ENCODE measurements at regions not wholly inside any gene's neighbourhood (a gene's known extent, or its start where the extent isn't known, plus 50 kb on each side); places are given as distances from the start of the nearest gene placed in this dataset.

DNA sequence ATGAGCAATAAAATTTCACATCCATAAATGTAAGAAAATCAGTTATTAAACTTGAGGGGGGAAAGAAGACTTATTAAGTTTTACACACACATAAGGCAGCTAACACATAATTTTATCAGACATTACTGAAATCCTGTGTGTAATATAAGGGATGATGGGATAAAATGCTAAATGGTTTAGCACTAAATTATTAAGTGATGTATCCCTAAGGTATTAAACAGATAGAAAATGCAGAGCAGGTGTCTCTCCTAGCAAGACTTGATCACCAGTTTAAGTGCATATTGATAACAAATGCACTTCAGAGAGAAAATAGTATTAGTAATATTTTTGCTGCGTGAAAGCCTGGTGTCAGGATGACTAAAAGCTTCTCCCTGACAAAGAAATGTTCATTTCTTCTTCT is 172.8 kb upstream of the ZFP64 start:
- POLR2A ChIA-PET, result no interaction called here
- no peak for DNase-seq (ENCODE audit: low read depth, low spot score)
- TF ChIP-seq, protein P1, sequence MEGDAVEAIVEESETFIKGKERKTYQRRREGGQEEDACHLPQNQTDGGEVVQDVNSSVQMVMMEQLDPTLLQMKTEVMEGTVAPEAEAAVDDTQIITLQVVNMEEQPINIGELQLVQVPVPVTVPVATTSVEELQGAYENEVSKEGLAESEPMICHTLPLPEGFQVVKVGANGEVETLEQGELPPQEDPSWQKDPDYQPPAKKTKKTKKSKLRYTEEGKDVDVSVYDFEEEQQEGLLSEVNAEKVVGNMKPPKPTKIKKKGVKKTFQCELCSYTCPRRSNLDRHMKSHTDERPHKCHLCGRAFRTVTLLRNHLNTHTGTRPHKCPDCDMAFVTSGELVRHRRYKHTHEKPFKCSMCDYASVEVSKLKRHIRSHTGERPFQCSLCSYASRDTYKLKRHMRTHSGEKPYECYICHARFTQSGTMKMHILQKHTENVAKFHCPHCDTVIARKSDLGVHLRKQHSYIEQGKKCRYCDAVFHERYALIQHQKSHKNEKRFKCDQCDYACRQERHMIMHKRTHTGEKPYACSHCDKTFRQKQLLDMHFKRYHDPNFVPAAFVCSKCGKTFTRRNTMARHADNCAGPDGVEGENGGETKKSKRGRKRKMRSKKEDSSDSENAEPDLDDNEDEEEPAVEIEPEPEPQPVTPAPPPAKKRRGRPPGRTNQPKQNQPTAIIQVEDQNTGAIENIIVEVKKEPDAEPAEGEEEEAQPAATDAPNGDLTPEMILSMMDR (IDR thresholded peaks at IDR 0.05; ENCODE audit: insufficient read depth, low read length, missing control alignments), result no peak
- CTCF ChIA-PET, result no interaction called here
- H3K4me3 ChIP-seq (ENCODE audit: low read depth, low read length), result no peak overlapping the region

DNA sequence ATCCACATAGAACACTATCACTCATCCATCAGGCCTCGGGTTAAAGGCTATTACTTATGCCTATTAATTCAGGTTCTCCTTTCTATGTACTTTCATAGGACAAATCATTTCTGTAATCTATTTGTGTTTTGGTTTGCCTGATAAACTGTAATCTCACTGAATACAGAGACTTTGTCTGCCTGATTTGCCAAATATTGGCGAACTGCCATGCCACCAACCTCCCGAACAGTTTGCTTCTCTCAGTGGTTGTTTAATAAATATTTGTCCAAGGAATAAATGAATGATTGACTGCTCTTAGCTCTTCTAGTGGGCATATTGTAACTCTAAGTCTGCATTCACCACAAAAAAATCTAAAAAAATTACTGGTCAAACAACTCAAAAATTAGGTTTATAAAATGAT is 170.1 kb upstream of the ZFP64 start:
- TF ChIP-seq, protein P1 (IDR thresholded peaks at IDR 0.05; ENCODE audit: insufficient read depth, low read length, missing control alignments), result no peak
- H3K4me3 ChIP-seq (ENCODE audit: low read depth, low read length), result no peak overlapping the region
- no peak for DNase-seq (ENCODE audit: low read depth, low spot score)
- ChIA-PET CTCF (no interaction called here), POLR2A (no interaction called here)

DNA sequence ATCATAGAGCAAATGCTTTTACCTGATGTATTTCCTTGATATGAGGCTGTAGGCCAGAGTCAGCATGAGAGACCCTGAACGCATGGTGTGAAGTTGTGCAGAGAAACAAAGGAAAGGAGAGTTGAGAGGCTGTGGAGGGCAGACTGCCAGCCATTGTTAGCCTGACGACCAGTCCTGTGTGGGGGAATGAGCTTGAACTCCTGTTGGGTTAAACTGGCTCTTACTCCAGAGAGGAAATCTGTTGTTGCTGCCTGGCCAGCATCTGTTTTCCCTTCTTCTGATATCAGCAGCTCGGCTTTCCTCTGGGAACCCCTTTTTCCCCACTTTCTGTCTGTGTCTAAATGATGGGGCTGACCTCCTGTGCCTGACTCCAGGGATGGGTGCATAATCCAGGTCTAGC is 158.2 kb upstream of the ZFP64 start:
- no peak for DNase-seq (ENCODE audit: low read depth, low spot score)
- CTCF ChIA-PET, result no interaction called here
- TF ChIP-seq, protein P1 (IDR thresholded peaks at IDR 0.05; ENCODE audit: insufficient read depth, low read length, missing control alignments), result no peak
- no peak overlapping the region for H3K4me3 ChIP-seq (ENCODE audit: low read depth, low read length)
- POLR2A ChIA-PET, result no interaction called here

DNA sequence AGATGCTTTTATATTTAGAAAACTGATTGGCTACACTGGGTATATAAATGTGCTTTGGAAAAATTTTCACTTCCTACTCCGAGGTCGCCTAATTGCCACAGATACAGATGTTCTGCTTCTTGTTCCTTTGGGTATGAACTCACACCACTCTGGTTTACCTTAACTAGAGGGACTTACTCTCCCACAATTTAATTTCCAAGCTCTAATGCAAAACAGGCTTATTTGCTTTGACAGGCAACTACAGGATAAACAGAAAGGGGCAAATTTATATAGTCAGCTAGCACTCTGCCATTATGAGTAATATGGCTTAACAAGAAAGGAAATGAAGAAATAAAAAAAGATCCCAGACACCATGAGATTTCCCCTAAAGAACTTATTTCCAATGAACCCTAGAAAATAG is 156.9 kb upstream of the ZFP64 start:
- TF ChIP-seq, protein P1 (IDR thresholded peaks at IDR 0.05; ENCODE audit: insufficient read depth, low read length, missing control alignments), result no peak
- CTCF ChIA-PET, result interaction anchor here (1.1 kb wide), 1 partner anchor 36 kb away, joined by 3 read pairs; no protein-coding TSS in a partner anchor

DNA sequence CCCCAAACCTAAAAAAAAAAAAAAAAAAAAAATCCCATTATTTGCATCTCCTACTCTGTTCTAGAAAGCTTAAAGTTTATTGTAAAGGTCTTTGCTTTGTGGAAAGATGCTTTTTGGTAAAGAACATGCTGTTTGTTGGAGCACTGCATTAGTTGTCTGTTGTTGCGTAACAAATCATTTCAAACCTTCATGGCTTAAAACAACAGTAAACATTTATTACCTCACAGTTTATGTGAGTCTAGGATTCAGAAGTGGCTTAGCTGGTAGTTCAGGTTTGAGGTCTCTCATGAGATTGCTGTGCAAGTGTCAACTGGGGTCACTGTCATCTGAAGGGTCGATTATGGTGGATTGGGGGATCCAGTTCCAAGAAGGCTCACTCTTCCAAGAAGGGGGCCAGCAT is 155.2 kb upstream of the ZFP64 start:
- ChIA-PET POLR2A (no interaction called here), CTCF (interaction anchor here (1.4 kb wide), 1 partner anchor 34 kb away, joined by 3 read pairs; no protein-coding TSS in a partner anchor)
- TF ChIP-seq, protein P1 (IDR thresholded peaks at IDR 0.05; ENCODE audit: insufficient read depth, low read length, missing control alignments), result no peak
- DNase-seq (ENCODE audit: low read depth, low spot score), result no peak
- H3K4me3 ChIP-seq (ENCODE audit: low read depth, low read length), result no peak overlapping the region

More for the DNA sequence above, 156.9 kb upstream of the ZFP64 start:
- POLR2A ChIA-PET, result no interaction called here
- no peak for DNase-seq (ENCODE audit: low read depth, low spot score)
- no peak overlapping the region for H3K4me3 ChIP-seq (ENCODE audit: low read depth, low read length)

DNA sequence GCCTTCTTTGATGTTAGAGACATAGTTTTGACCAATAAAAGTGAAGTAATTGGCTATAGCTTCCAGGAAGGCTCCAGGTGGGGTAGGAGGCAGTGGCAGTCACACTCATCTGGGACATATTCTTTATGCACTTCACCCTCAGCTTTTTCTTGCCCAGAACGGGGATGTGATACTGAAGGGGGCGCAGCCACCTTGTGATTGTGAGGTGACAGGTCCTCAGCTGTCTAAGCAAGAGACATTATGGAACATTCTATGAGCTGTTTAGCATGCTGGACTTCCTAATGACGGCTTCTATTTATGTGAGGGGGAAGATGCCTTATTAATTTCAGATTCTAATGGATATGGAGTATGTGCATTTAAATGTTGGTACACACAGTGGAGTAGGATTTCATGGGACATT is 151.3 kb upstream of the ZFP64 start:
- TF ChIP-seq, protein P1 (IDR thresholded peaks at IDR 0.05; ENCODE audit: insufficient read depth, low read length, missing control alignments), result no peak
- no peak overlapping the region for H3K4me3 ChIP-seq (ENCODE audit: low read depth, low read length)
- no peak for DNase-seq (ENCODE audit: low read depth, low spot score)
- ChIA-PET POLR2A (no interaction called here), CTCF (no interaction called here)
